ENCODE measurements at regions not wholly inside any gene's neighbourhood (a gene's known extent, or its start where the extent isn't known, plus 50 kb on each side); places are given as distances from the start of the nearest gene placed in this dataset.

DNA sequence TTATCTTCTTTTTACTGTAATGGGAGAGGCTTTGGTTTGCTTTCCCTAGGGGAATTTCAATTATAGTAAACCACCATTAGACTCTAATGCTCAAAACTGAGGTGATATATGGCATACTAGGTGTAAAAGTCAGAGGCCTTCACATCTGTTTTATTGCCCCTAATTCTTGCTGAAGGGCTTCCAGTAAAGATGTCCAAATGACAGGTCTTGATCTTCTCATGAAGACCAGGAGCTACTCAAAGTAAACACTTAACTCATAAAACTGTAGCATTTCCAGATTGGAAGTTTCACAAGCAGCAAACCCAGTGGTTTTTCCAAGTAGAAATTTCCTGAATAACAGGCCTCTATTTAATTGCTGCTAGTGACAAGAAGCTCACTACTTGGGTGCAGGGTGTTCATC lies 286.8 kb downstream of the RBM43 start:
- no peak overlapping the region for H3K27ac ChIP-seq
- no peaks in the 10 kb centered on the region for H3K36me3 ChIP-seq
- no peaks in the 10 kb centered on the region for H3K27me3 ChIP-seq
- no peaks in the 10 kb centered on the region for H3K4me1 ChIP-seq
- no peak for DNase-seq
- no peak for TF ChIP-seq POLR2A (IDR thresholded peaks at IDR 0.05)
- TF ChIP-seq, protein P1, sequence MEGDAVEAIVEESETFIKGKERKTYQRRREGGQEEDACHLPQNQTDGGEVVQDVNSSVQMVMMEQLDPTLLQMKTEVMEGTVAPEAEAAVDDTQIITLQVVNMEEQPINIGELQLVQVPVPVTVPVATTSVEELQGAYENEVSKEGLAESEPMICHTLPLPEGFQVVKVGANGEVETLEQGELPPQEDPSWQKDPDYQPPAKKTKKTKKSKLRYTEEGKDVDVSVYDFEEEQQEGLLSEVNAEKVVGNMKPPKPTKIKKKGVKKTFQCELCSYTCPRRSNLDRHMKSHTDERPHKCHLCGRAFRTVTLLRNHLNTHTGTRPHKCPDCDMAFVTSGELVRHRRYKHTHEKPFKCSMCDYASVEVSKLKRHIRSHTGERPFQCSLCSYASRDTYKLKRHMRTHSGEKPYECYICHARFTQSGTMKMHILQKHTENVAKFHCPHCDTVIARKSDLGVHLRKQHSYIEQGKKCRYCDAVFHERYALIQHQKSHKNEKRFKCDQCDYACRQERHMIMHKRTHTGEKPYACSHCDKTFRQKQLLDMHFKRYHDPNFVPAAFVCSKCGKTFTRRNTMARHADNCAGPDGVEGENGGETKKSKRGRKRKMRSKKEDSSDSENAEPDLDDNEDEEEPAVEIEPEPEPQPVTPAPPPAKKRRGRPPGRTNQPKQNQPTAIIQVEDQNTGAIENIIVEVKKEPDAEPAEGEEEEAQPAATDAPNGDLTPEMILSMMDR (IDR thresholded peaks at IDR 0.05), result no peak
- no peak overlapping the region for H3K4me3 ChIP-seq
- no peaks in the 10 kb centered on the region for H3K9me3 ChIP-seq

DNA sequence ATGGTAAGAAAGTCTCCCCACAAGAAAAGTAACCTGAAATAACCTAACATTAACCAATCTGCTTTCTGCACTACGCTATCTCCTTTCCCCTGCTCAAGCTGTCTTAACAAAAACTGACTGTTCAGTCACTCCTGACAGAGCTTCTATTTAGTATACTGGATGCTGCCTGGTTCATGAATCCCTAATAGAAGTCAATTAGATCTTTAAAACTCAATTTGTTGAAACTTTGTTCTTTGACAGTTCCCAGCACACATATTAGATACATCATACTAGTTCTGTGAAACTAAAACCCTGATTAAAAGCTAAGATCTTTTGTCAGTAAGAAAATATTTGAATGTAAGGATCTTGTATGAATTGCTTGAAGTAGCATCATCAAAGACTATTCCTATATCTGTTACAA lies 287.4 kb downstream of the RBM43 start:
- Histone ChIP-seq H3K27ac (no peak overlapping the region), H3K4me1 (no peaks in the 10 kb centered on the region), H3K4me3 (no peak overlapping the region), H3K9me3 (no peaks in the 10 kb centered on the region), H3K36me3 (no peaks in the 10 kb centered on the region), H3K27me3 (no peaks in the 10 kb centered on the region)
- TF ChIP-seq, protein P1 (IDR thresholded peaks at IDR 0.05), result no peak
- TF ChIP-seq POLR2A (IDR thresholded peaks at IDR 0.05), result no peak
- DNase-seq, result no peak

DNA sequence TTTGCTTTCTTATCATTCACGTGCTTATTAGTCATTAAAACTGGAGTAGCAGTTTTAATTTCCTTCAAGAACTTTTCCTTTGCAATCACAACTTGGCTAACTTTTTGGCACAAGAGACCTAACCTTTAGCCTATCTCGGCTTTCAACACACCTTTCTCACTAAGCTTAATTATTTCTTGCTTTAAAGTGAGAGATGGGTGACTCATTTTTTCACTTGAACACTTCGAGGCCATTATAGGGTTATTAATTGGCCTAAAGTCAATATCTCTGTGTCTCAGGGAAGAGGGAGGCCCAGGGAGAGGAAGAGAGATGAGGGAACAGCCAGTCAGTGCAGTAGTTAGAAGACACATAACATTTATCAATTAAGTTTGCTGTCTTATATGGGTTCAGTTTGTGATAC lies 289.8 kb downstream of the RBM43 start:
- H3K4me3 ChIP-seq, result no peak overlapping the region
- H3K9me3 ChIP-seq, result no peaks in the 10 kb centered on the region
- no peak for TF ChIP-seq POLR2A (IDR thresholded peaks at IDR 0.05)
- TF ChIP-seq, protein P1 (IDR thresholded peaks at IDR 0.05), result no peak
- no peaks in the 10 kb centered on the region for H3K4me1 ChIP-seq
- DNase-seq, result no peak
- no peak overlapping the region for H3K27ac ChIP-seq
- no peaks in the 10 kb centered on the region for H3K27me3 ChIP-seq
- H3K36me3 ChIP-seq, result no peaks in the 10 kb centered on the region

DNA sequence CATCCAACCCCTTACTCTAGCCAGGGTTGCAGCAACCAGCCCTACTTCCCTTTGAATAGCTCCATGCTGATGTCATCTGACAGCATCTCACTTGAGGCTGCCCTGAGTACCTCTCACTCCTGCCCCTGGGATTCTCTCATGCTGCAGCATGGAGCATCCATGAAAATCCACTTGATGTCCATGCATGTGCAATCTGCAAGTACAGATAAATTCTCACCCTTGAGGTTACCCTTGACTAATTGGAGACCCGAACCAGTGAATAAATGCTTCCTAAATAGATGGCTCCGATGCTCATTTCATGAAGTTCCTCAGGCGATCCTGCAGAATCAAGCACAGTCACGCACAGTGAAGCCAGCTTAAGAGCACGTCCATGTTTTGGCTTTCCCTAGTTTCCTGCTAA lies 298.3 kb downstream of the RBM43 start:
- H3K4me3 ChIP-seq, result no peak overlapping the region
- no peak for DNase-seq
- H3K9me3 ChIP-seq, result no peaks in the 10 kb centered on the region
- no peaks in the 10 kb centered on the region for H3K27me3 ChIP-seq
- H3K36me3 ChIP-seq, result no peaks in the 10 kb centered on the region
- no peak for TF ChIP-seq POLR2A (IDR thresholded peaks at IDR 0.05)
- TF ChIP-seq, protein P1 (IDR thresholded peaks at IDR 0.05), result no peak
- H3K27ac ChIP-seq, result no peak overlapping the region
- H3K4me1 ChIP-seq, result no peaks in the 10 kb centered on the region

DNA sequence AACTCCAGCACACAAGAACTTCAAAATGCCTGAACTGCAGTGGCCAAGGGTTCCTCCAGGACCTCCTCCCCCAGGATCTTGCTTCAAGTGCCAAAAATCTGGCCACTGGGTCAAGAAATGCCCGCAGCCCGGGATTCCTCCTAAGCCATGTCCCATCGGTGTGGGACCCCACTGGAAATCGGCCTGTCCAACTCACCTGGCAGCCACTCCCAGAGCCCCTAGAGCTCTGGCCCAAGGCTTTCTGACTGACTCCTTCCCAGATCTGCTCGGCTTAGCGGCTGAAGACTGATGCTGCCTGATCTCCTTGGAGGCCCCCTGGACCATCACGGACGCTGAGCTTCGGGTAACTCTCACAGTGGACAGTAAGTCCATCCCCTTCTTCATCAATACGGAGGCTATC lies 306.4 kb downstream of the RBM43 start:
- Histone ChIP-seq H3K36me3 (no peaks in the 10 kb centered on the region), H3K4me1 (no peaks in the 10 kb centered on the region), H3K27me3 (no peaks in the 10 kb centered on the region), H3K4me3 (no peak overlapping the region), H3K9me3 (no peaks in the 10 kb centered on the region), H3K27ac (no peak overlapping the region)
- DNase-seq, result no peak
- TF ChIP-seq, protein P1 (IDR thresholded peaks at IDR 0.05), result no peak

DNA sequence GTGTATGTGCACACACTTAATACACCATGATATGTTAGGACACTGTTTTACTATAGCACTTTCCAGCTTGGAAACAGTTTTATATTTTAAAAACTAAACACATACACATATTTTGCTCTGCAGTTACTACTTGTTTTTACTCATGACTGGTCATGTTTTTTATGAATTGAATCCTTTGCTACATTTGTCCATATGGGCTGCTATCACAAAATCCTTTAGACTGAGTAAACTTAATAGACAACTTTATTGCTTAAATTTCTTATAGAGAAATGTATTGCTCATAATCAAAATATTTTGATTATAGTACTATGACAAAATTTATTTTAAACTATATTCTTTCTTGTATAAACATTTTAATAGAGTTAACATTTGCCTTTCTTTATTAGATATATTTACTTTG lies 314.8 kb downstream of the RBM43 start:
- H3K4me3 ChIP-seq, result no peak overlapping the region
- no peak for DNase-seq
- H3K9me3 ChIP-seq, result no peaks in the 10 kb centered on the region
- H3K27me3 ChIP-seq, result no peaks in the 10 kb centered on the region
- no peaks in the 10 kb centered on the region for H3K4me1 ChIP-seq
- H3K27ac ChIP-seq, result no peak overlapping the region
- H3K36me3 ChIP-seq, result no peaks in the 10 kb centered on the region
- TF ChIP-seq, protein P1 (IDR thresholded peaks at IDR 0.05), result no peak
- TF ChIP-seq POLR2A (IDR thresholded peaks at IDR 0.05), result no peak
